NCI-H1694 treated with DMSO at 0.1 percent for 48 hours (cell line): ENCODE measurements at regions not wholly inside any gene's neighbourhood (a gene's known extent, or its start where the extent isn't known, plus 50 kb on each side); places are given as distances from the start of the nearest gene placed in this dataset.

Source experiments
- DNase-seq: peaks from one replicate; lab custom pipeline; 2025; lab: John Stamatoyannopoulos, UW

DNA sequence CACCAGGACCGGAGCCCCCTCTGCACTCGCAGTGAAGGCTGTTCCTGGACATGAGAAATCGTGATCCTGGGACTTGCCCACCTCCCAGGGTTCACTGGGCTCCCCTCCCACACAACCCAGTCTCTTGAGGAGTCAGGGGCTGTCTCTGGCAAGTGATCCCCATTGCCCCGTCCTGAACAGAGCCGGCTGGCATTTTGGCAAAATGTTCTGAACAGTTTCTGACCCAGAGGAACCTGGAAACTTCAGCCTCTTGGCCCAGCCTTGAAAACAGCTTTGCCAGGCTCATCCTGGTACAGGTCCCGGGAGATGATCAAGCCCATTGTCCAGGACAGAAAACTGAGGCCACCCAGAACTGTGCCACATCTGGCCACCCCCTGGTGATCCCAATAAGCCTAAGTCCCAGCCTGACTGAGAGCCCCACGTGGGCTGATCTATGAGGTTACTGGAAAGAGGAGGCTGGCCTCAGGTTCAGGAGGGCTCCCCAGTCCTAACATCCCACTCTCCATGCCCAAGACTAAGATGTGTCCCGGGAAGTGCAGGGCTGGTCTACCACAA lies 115.7 kb downstream of the OAT start:
- DNase-seq: no peak

DNA sequence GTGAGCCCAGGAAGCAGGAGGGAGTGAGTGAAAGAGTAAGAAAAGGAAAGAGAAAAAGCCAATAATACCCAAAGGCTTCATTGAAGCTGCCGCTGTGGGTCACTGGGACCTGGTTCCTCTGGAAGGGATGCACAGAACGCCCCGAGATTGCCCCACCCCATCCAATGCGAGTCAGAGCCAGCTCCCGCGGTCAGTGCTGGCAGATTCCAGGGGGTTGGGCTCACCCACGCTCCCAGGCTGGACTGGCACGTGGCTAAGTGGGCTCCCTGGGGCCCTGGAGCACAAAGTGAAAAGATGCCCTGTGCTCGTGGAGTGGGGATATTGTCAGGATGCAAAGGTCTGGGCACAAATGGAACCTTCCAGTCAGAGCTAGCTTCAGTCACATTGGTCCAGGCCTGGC lies 117.0 kb downstream of the OAT start:
- DNase-seq: no peak

DNA sequence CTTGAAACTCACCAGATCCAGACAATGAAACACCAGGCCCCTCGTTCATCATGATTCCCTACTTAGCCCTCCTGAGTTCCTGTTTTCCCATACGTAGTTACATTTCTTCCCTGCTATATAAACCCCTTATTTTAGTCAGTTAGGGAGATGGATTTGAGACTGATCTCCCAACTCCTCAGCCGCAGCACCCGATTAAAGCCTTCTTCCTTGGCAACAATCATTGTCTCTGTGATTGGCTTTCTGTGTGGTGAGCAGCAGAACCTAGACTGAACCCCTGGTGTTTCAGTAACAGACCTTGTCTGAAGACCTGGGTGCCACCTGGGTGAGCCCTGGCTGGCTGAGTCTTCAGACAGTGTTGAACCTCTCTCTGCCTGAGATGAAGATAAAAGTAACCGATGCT lies 118.0 kb downstream of the OAT start:
- DNase-seq: no peak

DNA sequence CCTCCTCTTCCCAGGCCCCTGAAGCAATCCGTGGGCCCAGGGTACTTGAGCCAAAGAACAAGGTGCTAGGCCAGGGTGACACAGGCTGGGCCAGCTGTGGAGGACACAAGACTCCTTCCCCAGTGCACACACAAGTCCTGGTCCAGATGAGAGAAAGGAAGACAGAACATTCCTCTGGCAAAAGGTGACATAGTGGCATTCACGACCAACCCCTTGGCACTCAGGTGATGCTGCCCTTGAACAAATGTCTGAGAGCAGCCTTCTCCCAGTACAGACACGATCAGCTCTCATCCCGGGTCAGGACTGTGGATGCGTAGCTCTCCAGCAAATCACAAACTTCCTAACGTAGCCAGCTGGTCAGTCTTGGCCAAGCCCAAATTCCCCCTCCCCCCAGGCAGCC lies 118.5 kb downstream of the OAT start:
- no peak for DNase-seq

DNA sequence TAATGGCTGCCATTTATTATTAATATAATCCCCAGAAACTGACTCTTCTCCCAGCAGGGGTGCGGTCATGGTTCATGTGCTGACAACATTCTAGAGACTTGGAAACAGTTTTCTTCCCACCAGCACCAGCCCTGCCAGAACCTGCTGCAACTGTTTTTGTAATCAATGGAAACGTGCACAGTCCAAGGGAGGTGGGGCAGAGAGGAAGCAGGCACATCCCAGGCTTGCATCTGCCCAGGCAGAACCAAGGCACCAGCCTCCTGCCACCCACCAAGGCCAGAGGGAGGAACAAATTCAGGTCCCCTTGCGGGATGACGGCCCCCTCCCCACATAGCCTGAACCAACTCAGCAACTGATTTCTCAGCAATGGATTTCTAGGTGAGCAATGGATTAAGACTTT lies 119.0 kb downstream of the OAT start:
- no peak for DNase-seq

DNA sequence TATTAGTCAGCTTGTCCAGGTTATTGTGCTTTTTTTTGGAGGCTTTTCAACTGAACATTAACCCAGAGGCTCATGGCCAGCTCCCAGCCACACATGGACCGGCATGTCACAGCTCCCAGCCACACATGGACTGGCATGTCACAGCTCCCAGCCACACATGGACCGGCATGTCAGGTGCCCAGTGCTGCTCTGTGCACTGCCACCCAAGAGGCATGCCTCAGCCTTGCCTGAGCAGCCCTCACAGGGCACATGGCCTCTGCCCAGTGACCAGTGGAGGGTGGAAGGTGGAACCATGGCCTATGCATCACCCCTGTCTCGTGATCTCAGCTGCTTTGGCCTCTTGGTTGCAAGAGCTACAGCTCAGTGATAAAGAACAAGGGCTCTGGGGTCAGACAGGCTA lies 119.8 kb downstream of the OAT start:
- DNase-seq: no peak

DNA sequence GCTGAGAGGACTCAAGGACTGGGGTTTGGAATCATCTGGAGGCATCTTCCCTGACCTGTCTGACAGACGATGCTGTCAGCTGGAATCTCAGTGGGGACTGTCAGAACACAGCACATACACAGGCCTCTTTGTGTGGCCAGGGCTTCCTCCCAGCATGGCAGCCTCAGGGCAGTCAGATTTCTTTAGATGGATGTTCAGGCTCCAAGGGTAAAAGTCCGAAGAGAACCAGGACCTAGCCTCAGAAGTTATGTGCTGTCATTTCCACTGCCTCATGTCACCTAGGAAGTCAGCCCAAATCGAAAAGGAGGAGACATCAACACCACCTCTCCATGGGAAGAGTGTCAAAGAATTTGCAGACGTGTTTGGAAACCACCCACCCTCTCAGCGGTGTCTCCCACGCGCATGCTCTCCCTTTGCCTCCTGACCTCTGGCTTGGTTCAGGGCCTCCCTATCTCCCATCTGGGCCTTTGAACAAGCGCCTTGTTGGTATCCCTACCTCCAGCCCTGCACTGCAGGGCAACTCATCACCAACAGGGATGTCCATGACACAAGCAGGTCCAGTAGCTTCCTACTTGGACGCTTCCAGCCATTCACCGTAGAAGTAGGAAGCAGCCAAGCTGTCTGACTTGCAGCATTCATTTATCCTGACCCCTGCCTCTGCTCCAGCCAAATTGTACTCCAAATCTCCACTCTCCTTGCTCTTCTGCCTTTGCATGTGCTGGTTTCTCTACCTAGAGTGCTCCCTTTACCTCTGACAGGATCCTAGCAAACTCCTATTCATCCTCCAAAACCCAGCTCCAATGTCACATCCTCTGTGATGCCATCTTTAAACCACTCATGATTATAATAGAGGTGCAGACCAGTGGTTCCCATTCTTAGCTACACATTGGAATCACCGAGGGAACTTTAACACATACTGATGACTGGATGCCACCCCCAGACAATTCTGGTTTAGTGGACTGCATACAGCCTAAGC lies 121.6 kb downstream of the OAT start:
- no peak for DNase-seq

DNA sequence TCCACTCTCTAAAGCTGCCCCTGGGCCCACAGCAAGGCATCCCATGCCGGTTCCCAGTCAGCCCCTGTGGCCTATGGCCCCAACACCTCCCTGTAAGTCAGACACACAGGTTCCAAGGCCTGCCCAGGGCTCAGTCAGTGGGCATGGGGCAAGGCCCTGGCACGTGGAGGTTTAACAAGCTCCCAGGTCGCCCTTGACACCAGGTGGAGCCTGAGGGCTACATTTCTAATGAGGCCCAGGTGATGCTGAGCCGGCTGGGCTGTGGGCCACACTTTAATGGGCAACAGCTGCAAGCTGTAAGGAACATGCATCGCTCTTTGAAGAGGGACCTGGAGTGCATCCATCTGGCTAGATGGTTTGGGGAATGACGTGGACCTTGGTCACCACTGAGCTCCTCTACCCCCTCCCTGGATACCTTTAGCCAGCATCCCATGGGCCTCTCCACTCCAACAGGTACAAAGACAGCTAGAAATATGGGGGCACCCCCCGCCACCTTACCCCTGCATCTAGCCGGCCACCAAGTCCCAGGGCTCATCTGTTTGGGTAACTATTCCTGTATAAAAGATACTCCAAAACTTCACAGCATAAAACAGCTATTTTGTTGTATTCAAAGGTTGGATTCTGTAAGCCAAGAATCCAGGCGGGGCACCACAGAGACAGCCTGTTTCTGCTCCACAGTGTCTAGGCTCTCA lies 122.5 kb downstream of the OAT start:
- DNase-seq: no peak

DNA sequence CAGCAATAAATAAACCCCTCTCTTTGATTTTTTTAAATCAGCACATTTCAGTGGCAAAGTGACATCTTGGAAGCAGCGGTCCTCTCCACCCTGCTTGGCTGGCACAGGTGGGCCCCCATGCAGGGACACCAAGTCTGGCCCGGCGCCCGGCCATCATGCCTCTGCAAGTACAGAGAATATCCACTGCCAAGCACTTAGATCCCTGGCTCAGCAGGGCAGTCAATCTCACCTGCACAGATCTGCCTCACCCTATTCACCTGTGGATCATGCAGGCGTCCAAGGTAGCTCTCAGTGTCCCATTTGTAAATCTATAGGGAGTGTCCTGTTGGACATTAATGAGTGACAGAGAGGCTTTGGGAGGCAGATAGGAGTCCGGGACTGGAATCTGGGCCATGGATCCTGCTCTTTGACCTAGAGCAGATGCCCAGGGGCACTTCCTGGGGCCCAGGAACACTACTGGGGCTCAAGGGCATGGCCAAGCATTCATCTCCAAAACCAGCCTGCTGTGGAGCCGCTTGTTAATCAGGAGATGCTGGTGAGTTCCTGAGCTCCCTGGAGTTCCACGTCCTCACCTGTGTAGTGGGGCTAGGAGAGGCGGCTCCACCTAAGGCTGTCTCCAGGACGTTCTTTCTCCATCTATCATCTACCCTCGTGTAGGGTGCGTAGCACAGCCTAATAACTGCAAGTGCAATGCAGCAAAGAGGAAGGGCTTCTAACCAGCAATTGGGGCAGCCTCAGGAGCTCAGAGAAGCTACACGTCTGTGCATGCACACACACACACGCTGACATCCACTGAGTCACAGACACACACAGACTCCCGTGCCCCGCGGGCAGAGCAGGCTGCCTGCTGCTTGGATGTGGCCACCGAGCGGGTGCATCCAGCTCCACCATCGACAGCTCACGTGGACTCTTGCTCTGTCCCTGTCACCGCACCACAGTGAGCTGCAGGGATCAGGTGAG lies 123.6 kb downstream of the OAT start:
- no peak for DNase-seq

DNA sequence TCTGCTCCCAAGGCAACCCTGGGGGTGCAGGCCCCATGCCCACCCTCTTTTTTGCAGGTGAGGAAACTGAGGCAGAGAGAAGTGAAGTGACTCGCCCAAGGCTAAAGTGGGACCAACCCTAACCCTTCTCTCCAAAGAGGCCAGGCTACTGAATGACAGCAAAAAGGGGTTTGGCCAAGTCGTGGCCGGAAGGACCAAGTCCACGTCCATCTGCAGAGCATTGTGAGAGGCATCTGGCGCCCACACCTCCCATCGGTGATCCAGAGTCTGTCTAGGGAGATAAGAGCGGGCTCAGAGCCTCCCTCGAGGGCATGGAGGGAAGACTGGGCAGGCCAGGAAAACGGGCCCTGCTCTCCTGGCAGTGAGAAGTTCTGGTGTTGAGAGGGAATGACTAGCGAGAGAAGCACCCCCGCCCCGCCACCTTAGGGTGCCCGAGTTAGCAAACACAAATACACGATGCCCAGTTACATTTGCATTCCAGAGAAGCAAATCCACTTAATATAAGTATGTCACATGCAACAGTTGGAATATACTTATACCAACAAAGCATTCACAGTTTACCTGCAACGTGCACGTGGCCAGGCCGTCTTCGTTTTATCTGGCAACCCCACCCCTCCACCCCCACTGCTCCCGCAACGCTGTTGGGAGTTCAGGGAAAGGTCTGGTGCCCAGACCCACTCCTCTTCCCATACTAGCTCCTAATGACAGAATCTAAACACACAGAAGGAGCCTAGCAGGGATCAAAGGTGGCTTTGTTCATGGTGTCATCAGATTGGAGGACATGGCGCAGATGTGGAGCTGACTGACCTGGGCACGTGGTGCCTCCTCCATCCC lies 124.9 kb downstream of the OAT start:
- DNase-seq: no peak

DNA sequence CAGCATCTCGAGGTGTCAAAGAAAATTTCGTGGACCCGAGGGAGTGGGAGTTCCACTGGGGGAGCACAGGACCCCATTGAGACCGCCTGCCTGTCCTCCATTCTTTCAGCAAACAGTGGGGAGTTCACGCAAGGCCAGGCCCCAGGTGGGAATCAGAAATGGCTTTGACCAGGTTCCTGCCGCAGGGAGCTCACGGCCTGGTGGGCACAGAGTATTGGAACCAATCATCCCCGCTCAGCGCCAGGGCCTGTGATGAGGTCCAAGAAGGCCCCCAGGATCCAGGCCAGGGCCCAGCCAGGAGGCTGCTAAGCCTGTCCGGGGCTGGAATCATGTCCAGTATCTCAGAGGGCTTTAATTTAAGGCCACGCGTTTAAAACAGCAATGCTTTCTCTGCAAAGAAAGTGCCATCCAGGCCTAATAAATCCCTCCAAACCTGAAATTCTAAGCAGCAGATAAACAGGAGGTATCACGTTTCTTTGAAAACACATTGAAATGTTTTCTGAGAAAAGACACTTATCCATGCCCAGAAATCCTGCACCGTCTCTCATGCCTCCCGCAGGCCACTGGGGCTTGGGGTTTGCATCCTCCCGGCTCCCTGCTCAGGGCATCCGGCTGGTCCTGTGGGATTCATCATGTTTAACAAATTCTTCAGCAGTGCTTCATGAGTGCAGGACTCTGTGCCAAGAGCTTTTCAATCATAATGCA lies 125.7 kb downstream of the OAT start:
- DNase-seq: no peak

DNA sequence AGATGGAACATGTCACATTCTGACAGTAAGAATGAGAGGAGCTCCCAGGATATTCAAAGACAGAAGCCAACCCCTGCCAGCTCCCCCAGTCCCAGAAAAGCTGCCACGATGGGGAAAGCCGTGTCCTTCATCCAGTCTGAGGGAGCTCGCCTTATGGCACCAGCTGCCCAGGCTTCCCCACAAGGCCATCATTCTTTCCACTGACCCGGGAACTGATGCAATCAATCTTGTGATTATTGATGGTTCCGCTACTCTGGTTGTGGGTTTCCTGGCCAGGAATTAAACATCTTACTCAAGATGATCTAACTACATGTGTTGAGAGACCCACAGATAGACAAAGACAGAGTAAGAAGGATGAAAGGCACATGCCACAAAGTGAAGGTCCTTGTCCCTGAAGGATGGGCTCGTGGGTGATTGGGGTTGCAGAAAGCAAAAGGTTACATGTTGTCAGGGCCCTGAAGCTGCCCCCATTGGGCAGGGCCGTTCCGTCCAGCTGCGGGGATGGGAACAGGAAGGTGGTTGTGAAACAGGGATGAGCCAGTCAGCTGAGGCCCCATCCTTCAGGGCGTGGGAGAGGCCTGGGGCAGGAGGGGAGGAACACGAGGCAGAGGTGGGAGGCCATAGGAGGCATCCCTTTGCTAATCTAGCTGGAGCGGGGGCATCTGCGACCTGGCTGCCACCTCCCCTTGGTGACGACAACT lies 127.6 kb downstream of the OAT start:
- DNase-seq: no peak

DNA sequence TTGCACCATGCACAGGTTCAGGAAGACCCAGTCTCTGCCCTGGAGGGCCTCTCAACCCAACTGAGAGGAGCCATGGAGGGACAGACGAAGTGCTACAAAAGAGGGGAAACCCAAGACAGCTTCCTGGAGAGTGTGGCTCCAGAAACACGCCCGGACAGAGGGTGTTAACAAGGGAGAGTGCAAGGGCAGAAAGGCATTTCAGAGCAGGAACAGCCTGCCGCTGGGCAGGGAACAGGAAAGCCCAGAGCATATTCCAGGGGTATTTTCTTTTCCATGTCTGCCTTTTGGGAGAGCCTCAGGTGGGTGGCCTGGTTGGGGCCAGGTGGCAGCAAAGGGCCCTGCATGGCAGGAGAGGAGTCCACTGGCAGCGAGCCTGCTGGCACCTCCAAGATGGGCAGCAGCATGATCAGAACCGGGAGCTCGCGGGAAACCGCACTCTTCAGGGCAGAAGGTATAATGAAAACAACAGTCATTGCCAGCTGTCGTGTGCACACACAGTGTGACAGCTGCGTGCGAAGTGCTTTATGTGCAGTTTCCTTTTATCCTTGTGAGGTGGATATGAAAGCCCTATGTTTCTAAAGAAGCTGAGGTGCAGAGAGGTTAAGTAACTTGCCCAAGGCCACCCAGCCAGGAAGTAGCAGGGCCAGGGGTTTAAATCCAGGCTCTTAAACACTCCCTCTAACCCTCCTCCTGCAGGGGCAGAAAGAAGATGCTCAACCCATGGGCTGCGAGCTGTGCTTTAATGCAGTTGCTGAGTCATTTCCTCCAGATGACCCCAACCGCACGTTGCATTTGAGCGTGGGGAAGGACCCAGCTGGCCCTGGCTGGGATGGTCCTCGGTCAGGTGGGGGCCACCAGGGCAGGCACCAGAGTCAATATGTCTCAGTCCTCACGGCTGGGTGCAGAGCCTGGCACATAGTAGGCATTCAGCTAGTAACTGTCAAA lies 128.6 kb downstream of the OAT start:
- DNase-seq: no peak

DNA sequence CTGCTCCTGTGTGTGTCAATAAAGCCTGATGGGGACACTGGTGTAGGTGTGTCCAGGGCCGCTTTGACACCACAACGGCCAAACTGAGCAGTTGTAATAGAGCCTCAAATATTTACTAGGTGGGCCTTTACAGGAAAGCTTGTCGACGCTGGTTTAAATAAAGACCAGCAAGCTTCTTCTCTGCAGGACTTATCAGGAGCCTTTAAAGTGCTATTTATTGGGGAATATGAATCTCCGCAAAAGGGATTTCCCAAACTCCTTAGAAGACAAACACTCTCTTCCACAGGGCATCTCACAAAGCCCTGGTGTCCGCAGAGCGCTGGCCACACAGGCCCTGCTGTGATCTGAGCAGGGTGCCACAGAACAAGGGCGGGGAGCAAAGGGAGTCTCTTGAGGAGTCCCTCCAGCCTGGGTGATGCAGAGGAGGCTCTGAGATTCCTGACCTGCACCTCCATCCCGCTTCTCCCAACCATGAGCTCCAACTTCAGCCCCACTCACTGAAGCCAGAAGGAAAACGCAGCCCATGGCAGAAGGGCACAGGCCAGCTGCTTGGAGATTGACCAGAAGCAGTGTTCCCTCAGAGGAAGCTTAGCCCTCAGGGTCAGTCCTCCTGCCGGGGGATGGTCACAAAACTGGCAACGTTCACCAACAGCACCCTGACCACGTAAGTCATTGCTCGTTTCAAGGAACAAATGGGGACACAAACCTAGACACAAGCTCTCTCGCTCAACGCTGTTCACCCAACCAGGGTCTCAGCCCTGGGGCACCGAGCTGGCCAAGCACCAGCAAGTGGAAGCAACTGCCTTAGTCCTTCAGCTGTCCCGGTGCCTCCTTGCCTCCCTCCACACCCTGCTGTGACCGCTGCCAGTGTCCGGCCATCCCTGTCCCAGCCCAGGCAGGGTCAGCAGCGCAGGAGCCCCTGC lies 129.5 kb downstream of the OAT start:
- DNase-seq: no peak

DNA sequence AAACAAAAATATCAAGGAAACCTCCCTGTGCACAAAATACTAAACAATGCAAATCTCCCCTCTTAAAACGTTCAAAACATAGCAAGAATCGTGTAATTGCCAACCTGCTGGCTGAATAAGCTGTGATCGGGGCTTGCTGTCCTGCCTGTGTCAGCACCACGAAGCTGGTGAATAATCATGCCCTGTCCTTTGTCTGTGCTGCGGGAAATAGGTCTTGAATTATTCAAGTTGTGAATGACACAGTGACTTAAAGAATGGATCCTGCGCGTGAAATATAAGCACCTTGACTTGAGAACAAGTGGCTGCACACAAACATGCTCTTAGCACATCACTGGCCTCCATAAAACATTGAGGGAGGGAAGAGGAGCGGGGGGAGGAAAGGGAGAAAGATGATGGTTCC lies 130.2 kb downstream of the OAT start:
- no peak for DNase-seq

DNA sequence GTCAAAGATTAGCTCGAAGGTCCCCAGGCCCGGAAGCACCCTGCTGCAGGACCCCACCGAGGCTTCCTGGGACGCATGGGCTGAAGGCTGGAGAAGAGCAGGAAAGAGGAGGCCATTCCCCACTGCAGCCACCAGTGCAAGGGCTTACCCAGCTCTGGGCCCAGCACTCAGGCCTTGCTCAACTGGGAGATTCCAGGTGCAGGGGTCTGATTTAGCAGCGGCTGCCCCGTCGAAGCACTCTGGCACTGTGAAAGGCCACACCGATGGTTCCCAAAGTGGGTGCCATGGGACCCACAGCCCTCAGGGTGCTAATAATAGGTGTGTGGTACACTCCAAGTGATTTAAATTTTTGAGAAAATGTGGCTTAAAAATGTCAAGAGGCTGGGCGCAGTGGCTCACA lies 130.9 kb downstream of the OAT start:
- no peak for DNase-seq

DNA sequence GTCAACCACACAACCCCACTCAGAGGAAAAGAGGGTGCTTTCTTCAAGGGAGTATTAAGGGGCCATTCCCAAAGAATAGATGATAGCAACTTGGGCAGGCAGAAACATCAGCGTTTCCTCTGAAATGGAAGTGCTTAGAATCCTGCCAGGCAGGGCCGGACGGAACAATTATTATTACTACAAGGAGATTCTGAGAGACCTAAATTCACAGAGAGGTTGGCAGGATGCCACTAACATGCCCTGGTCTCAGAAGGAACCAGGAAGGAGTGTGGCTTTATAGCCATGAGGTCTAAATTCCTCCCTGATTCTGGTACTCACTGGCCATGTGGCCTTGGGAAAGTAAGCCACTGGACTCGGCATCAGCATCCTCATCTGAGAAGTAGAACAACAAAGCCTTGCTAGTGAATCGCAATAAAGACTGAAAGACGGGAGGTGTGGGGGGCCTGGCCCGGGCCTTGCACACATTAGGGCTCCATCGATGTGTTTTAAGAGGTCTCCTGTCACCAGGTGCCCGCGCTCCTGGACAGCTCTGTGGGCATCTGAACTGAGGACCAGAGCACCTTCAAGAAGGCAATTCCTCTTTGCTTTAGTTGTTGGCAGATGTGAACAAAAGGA lies 131.5 kb downstream of the OAT start:
- DNase-seq: no peak
